BJ (cell line): ENCODE measurements at regions not wholly inside any gene's neighbourhood (a gene's known extent, or its start where the extent isn't known, plus 50 kb on each side); places are given as distances from the start of the nearest gene placed in this dataset.

Experiments
- CTCF ChIA-PET: fragments of 350-600 bp; formaldehyde crosslinking; extraction: SDS; loops from one replicate; lab custom pipeline; 2021; ENCODE audit warnings: antibody characterized with exemption, inconsistent platforms; lab: Yijun Ruan, JAX
- POLR2A ChIA-PET: fragments of 300-600 bp; sonication (Branson Sonifier 250); formaldehyde crosslinking; extraction: SDS; loops from one replicate; lab custom pipeline; 2021; ENCODE audit warnings: antibody characterized with exemption; lab: Charles Lee
- DNase-seq: peaks from one replicate; pipeline ENCODE4 v3.0.0-alpha.2; 2011; ENCODE audit warnings: low read depth
- H3K27me3 ChIP-seq: 2 replicates; pipeline ENCODE4 v1.6.0; 2011; ENCODE audit warnings: low read length; ENCODE audit not compliant: control insufficient read depth, insufficient read depth
- H3K36me3 ChIP-seq: 2 replicates; pipeline ENCODE4 v1.5.1; 2011; ENCODE audit warnings: low read length; ENCODE audit not compliant: control insufficient read depth, insufficient read depth
- H3K4me3 ChIP-seq: 2 replicates; pipeline ENCODE4 v1.5.1; 2011; ENCODE audit warnings: low read depth, mild to moderate bottlenecking, control low read depth, low read length
- CTCF ChIP-seq: IDR thresholded peaks from 2 replicates; pipeline ENCODE4 v1.5.1; 2011; ENCODE audit warnings: low read depth, mild to moderate bottlenecking, control low read depth, inconsistent platforms, low read length, moderate library complexity; ENCODE audit not compliant: insufficient read depth

- POLR2A ChIA-PET, result no interaction called here
- no peak for DNase-seq
- CTCF ChIA-PET, result no interaction called here
- H3K36me3 ChIP-seq, result no peaks in the 10 kb centered on the region
- no peak overlapping the region for H3K4me3 ChIP-seq
- H3K27me3 ChIP-seq, result no peaks in the 10 kb centered on the region
- no peak for TF ChIP-seq CTCF
These were observed 364.9 kb upstream of the CTNND2 start for GRCh38 chr5:12269164-12269563.

DNA sequence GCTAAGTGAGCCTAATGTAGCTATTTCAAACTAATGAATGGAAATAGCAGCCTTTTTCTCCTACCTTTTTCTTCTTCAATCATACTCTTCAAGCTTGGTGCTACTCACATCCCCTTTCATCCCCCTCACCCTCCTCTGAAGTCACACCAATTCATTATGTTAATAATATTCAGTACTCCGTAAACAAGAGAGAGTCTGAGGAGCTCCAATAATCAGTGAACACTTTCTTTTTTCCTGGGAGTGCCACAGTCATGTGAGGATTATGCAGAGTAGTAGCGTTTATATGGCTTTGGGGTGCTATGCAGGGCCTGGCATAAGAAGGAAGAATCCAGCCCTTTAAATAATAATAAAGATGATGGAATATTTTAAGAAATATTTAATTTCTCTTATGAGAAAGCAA, 354.3 kb upstream of the CTNND2 start:
- H3K27me3 ChIP-seq, result no peaks in the 10 kb centered on the region
- POLR2A ChIA-PET, result no interaction called here
- H3K4me3 ChIP-seq, result no peak overlapping the region
- no peak for DNase-seq
- H3K36me3 ChIP-seq, result no peaks in the 10 kb centered on the region
- CTCF ChIA-PET, result no interaction called here
- no peak for TF ChIP-seq CTCF

DNA sequence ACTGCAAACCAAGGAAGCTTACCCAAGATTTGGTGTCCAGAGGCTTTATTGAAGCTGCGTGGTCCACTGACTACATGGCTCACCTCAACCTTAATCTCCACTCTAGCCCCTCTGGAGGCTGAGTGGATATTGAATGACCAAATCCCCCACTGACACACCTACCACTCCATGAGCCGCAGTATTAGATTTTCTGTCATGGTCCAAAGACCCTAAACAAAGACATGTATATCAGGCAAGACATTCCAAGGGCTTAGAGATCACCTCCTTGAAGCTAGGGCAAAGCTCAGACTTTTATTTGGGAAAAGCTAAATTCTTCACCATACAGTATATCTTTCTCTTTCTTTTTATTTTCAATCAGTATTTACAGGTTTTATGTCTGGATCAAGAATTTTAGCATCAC, 346.2 kb upstream of the CTNND2 start:
- no peak for DNase-seq
- Histone ChIP-seq H3K4me3 (no peak overlapping the region), H3K36me3 (no peaks in the 10 kb centered on the region), H3K27me3 (no peaks in the 10 kb centered on the region)
- CTCF ChIA-PET, result no interaction called here
- POLR2A ChIA-PET, result no interaction called here
- no peak for TF ChIP-seq CTCF

DNA sequence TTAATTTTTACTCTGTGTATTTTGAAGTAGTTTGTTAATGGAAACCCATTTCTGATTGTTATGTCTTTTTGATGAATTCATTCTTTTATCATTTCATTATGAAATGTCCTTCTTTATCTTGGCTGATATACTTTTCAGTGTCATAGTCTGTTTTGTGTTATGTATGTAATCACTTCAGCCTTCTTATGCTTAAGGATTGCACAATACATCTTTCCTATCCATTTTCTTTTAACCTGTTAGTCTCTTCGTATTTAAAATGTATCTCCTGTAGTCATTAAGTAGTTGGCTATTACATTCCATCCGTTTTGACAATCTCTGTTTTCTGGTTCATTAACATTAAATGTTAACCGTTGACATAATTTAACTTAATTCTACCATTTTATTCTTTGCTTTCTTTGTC, 344.6 kb upstream of the CTNND2 start:
- Histone ChIP-seq H3K4me3 (no peak overlapping the region), H3K27me3 (no peaks in the 10 kb centered on the region), H3K36me3 (no peaks in the 10 kb centered on the region)
- TF ChIP-seq CTCF, result no peak
- CTCF ChIA-PET, result no interaction called here
- DNase-seq, result no peak
- POLR2A ChIA-PET, result no interaction called here

GRCh38 chr5:12246036-12246435, 341.8 kb upstream of the CTNND2 start:
- no peak overlapping the region for H3K4me3 ChIP-seq
- no peaks in the 10 kb centered on the region for H3K36me3 ChIP-seq
- ChIA-PET POLR2A (no interaction called here), CTCF (no interaction called here)
- no peak for TF ChIP-seq CTCF
- DNase-seq, result no peak
- no peaks in the 10 kb centered on the region for H3K27me3 ChIP-seq

DNA sequence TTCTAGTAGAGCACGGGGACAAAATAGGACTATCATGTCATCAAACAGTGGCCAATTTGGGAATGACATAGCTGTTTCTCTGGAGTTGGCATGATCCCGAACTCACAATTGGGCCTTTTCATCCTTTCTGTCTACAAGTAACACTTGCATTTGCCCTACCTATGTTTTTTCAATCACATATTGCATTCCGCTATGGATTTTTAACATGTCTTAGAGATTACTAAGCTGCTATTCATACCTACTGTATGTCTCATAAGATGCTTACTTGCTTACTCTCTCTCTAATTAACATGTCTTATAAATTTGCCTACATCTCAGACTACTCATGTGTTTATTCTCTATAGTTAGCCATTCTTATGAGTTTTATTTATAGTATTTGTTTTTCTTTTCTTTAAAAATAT, 341.2 kb upstream of the CTNND2 start:
- Histone ChIP-seq H3K27me3 (no peaks in the 10 kb centered on the region), H3K4me3 (no peak overlapping the region), H3K36me3 (no peaks in the 10 kb centered on the region)
- DNase-seq, result no peak
- ChIA-PET CTCF (no interaction called here), POLR2A (no interaction called here)
- TF ChIP-seq CTCF, result no peak
